H1 (cell line): ENCODE measurements at regions not wholly inside any gene's neighbourhood (a gene's known extent, or its start where the extent isn't known, plus 50 kb on each side); places are given as distances from the start of the nearest gene placed in this dataset.

Source experiments
- ASH2L ChIP-seq: fragments of 200-600, 300-600 bp; sonication (generic); IDR thresholded peaks from one replicate; pipeline ENCODE4 v1.7.1; 2017; ENCODE audit warnings: low read length
- CHD7 ChIP-seq: fragments of 300-600 bp; sonication (generic); IDR thresholded peaks from 2 replicates; pipeline ENCODE4 v1.7.1; 2012; ENCODE audit warnings: low read length, moderate library complexity, mild to moderate bottlenecking, inconsistent platforms; ENCODE audit not compliant: insufficient replicate concordance
- CREB1 ChIP-seq: IDR thresholded peaks from 2 replicates; pipeline ENCODE4 v1.6.1; 2012; ENCODE audit warnings: inconsistent platforms
- EP300 ChIP-seq, 2 experiments: IDR thresholded peaks; 1 replicate in 1 of 2; 2 replicates in 1 of 2; pipeline ENCODE4 v1.6.1; 2011 to 2012; ENCODE audit warnings: low read depth in 2 of 2, low read length in 2 of 2, mild to moderate bottlenecking in 2 of 2, borderline replicate concordance in 1 of 2, inconsistent platforms in 1 of 2, moderate library complexity in 1 of 2
- GTF2F1 ChIP-seq: IDR thresholded peaks from 2 replicates; pipeline ENCODE4 v1.6.1; 2012; ENCODE audit warnings: low read depth, low read length, improper control_type of control experiment, borderline replicate concordance
- POLR2A ChIP-seq, 2 experiments: IDR thresholded peaks; 1 replicate in 1 of 2; 2 replicates in 1 of 2; pipeline ENCODE4 v1.6.1; 2011; ENCODE audit warnings: low read depth in 2 of 2, low read length in 2 of 2, mild to moderate bottlenecking in 2 of 2; ENCODE audit errors: control extremely low read depth in 1 of 2
- POLR2AphosphoS5 ChIP-seq: IDR thresholded peaks from 2 replicates; pipeline ENCODE4 v1.6.1; 2011; ENCODE audit warnings: low read depth, low read length
- RXRA ChIP-seq: IDR thresholded peaks from 2 replicates; pipeline ENCODE4 v1.6.1; 2011; ENCODE audit warnings: low read depth, mild to moderate bottlenecking, low read length, moderate library complexity; ENCODE audit not compliant: insufficient read depth
- TCF12 ChIP-seq: IDR thresholded peaks from 2 replicates; pipeline ENCODE4 v1.6.1; 2011; ENCODE audit warnings: low read depth, mild to moderate bottlenecking, low read length

GRCh38 chr17:62119373-62119772 is 54.3 kb upstream of the MED13 start (continued):
- TF ChIP-seq CHD7 (no peak), RXRA (no peak), GTF2F1 (no peak), POLR2AphosphoS5 (no peak), CREB1 (no peak), POLR2A (IDR thresholded peaks at IDR 0.05; ENCODE audit: control extremely low read depth in 1 of 2, low read depth in 2 of 2, low read length in 2 of 2) (no peak), TCF12 (no peak), ASH2L (no peak), EP300 (IDR thresholded peaks at IDR 0.05; ENCODE audit: borderline replicate concordance in 1 of 2, low read depth in 2 of 2, low read length in 2 of 2) (no peak)
